SHP77 (cell line): ENCODE measurements at regions not wholly inside any gene's neighbourhood (a gene's known extent, or its start where the extent isn't known, plus 50 kb on each side); places are given as distances from the start of the nearest gene placed in this dataset.

Experiments used
- DNase-seq, 2 experiments: peaks; one replicate each; lab custom pipeline; 2025; lab: John Stamatoyannopoulos, UW

DNA sequence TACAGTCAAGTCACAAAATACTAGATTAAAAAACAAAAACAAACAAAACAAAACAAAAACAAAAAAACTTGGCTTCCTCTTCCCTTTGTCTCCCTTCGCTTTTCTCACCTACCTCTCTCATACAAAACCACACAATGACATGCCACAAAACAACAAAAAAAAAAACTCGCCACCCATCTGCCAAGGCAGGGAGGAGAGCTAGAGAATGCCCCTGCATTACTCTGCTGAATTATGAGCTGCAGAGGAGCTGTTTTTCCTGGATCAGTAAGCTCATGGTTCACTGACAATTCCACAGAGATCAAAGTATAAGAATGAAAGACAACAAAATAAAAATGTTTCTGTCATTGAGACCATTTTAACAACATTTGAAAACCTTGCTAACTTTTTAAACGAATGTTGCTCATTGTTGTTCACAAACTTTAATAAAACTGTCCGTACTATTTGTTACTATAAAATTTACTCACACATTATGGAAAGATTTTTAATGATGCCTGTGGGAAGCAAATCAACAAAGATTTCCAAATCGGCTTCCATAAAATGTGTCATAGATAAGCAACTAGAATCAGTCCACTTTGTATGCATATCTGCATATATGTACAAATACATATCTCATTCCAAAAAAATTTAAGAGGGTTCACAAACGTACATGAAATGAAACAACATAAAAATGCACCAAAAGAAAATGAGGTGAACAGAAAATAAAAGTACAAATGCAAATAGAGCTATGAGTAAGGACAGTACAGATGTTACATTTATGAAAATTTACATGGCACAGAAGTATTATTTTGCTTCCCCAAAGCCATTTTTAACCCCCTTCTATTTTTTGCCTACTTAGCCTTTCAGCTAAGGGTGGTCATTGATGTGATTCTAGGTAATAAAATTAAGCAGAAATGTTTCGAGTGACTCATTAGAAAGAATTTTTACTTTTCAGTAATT, 252.4 kb upstream of the FAT4 start:
- DNase-seq: no peak

DNA sequence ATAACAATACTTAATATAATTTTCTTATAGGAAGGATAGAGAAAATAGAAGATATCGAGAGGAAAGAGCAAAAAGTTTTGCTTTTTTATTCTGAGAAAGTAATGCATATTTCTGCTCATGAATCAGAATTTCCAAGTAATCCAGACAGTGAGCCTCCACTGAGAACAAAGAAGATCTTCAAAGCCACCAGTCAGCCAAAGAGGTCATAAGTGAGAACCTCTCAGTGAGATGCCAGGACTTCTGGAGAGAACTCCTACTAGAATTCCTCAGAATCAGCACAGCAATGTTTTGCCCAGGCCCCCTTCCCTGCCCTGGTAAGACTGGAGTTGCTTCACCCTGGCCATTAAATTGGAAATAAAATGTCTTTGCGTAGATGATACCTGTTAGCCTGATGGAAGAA, 254.4 kb upstream of the FAT4 start:
- DNase-seq: no peak

- no peak for DNase-seq
Observed at GRCh38 chr4:125049711-125050110, 265.0 kb upstream of the FAT4 start.

DNA sequence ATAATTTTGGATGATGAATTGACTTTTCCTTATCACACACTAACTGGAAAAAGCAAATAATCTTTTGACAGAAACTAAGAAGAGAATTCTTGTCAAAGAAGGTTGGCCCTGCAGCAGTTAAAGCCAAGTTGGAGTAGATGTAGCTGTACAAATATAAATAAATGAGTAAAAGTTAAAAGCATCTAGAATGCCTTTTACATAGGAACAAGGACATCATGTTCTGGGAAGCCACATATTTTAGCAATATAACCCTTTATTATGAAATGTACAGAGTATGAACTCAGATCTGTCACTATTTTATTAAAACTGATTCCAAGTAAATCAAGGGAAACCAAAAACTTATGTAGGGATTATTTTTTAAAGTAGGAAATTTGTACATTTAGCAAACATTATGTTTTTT, 269.4 kb upstream of the FAT4 start:
- no peak for DNase-seq

DNA sequence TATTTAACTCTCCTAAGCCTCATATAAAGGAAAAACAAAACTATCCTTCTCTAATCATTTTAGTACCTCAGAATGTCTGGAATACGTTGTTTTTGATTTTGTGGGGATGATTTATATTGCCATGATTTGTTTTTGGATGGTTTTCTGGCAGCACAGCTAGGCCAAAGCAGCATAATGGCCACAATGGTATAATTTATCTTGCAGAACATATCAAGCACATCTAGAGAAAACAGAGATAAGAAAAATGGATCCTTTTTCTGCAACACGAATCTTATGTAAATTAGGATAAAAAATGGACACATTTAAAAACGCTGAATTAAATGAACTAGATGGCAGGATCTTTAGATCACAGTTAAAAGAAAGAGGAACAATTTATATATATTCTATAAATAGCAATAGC, 269.9 kb upstream of the FAT4 start:
- no peak for DNase-seq

DNA sequence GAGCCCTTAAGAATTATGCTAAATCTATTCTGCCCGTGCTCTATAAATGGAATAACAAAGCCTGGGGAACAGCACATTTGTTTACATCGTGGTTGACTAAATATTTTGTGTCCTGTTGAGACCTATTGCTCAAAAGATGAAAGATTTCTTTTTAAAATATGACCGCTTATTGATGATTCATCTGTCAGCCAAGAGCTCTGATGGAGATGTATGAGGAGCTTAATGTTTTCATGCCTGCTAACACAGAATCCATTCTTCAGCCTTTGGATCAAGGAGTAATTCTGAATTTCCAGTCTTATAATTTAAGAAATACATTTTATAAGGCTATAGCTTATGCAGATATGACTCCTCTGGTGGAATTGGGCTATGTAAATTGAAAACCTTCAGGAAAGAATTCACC, 271.3 kb upstream of the FAT4 start:
- DNase-seq: no peak

DNA sequence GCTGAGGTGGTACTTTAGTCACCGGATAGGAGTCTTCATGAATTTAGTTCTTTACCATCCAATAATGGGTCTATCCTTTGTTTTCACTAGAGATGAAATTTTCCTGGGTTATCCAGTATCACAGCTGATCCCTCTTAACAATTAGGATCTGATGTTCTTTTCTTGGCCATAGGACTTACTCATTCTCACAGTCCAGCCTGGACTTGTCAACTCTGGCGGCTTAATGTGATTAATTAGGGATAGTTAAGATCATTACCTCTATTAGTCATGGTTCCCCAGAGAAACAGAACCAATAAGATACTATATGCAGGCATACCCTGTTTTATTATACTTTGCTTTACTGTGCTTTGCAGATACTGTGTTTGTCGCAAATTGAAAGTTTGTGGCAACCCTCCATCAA, 272.7 kb upstream of the FAT4 start:
- DNase-seq: no peak

GRCh38 chr4:125041372-125041930, 273.3 kb upstream of the FAT4 start:
- no peak for DNase-seq

DNA sequence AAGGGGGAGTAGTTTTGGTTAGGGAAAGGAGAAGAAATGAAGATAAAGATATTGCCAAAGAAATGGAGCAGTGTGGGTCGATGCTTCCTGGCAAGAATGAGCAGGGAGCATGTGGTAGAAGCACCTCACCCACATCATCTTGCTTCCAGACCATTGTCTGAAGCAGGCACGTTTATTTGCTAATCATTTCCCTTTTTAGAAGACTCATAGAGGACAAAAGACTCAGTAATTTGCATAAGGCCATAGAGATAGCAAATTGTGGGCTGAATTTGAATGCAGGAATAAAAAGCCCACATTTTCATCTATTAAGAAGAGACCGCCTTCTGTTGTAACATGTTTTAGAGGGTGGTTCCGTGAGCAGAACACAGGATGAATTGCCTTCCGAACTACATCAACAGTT, 275.2 kb upstream of the FAT4 start:
- DNase-seq: no peak

- DNase-seq: no peak
Observed at GRCh38 chr4:125022855-125023501, 291.8 kb upstream of the FAT4 start.

DNA sequence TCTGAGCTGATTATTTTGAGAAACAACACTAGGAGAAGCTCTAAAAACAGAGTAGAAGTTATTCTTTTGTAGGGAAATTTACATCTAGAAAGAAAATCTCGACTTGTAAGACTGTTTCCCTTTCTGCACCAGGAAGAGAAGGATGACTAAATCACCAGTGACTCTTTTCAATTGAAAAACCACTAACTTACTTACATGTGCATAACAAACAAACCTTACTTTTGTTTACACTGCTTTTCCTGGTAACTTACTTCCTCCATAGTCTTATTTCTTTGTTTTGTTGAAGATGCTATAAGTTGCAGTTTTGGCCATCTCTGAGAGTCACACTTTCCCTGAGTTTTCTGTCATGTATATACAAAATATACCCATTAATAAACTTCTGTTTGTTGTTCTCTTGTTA, 293.6 kb upstream of the FAT4 start:
- no peak for DNase-seq

GRCh38 chr4:125020089-125021034, 294.4 kb upstream of the FAT4 start:
- no peak for DNase-seq

DNA sequence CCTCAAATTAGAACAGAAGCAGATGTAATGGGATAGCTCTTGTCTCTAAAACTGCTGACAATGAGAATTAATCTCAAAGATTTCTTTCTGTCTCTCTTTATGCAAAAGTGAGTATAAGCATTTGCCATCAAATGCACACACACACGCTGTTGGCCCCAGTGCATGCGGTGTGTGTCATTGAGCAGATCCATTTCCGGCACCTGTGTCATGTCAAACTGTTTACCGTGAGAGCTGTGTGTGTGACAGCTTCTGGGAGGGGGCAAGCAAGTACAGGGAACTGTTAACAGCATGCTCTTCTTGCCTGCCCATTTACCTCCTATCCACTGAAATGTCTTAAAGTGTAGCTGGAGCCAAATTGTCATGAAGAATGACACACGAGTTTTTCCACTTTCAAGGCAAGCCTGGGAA, 297.9 kb upstream of the FAT4 start:
- DNase-seq: peak in 1 of 2 experiments; percentile 43

DNA sequence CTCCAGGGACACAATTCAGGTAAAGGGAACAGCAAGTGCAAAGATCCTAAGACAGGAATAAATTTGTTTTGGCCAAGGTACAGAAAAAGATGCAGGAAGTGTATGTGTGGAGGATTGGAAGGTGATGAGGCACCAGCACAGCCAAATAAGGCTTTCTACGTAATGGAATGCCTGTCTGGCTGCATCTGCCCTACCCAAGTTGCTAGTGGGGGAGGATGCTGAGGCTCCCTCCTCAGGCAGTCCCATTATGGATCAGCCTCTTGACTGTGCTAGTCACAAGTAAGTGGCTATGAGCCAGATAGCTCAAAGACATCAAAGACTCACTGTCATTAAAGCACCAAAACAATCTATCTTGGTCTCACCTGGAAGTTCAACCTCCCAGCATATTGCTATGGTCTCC, 300.9 kb upstream of the FAT4 start:
- DNase-seq: no peak

DNA sequence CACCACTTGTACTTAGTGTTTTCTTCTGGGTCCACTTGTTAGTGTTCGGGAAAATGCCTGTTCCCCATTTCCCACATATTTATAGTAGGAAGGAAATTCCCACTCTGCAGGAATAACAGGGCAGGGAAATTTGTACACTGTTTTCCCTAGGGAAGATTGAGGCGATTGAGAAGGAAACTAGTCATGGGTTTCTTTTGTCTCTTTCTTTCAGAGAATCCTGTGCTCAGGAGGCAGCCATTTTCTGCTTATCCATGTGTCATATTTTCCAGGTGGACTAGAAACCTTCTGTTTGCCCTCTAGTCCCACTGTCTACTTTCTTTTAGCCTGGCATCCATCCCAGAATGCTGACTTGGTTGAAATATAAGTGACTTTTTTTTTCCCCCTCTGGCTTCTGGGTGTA, 299.1 kb upstream of the ANKRD50 start:
- no peak for DNase-seq

DNA sequence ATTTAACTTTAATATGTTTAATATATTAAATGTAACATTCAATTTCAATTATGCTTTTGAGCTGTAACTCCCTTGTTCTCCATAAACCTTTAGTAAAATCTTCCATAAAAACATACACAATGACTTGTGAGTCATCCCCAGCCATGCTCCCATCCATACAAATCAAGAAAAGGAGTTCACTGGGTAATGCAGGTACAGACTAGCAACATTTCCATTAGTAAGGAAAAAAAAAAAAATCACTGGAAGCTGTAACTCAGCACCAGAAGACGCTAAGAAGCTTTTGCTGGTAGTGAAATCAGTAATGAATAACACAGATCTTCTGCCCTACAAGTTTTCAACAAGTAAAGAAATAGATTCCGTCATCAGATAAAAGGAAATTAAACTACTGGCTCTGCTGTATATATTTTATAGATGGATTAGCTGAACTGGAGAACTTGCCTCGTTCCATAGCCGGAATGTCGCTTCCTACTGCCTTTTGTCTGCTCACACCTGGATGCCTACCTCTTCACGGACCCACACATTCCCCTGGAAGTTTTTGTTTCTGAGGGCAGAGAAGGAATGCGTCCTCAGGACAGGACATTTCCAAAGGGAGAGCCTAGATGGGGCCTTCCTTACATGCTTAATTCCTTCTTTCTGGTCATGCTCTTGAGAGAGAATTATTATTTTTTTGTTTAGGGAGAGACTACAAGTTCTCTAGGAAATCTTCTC, 298.4 kb upstream of the ANKRD50 start:
- no peak for DNase-seq

GRCh38 chr4:125008676-125009075, 296.1 kb upstream of the ANKRD50 start:
- no peak for DNase-seq

DNA sequence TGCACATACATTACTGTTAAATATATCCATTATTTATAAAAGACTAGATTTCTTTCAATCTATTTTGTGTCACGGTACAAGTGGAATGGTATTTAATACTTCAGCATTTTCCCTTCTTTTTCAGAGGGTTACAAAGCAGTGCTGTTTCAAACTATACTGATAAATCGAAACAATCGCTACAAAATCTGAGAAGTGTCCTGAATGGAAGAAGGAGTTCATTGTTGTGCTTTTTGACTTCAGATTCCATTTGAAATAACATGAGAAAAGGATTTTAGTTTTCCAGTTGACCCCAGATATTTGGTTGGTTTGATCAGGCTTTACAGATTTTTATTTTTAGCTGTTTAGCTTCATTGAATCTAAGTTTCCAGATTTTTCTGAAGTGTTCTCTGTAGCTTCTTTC, 292.1 kb upstream of the ANKRD50 start:
- no peak for DNase-seq

- DNase-seq: no peak
Observed at GRCh38 chr4:125003840-125004239, 291.3 kb upstream of the ANKRD50 start.

DNA sequence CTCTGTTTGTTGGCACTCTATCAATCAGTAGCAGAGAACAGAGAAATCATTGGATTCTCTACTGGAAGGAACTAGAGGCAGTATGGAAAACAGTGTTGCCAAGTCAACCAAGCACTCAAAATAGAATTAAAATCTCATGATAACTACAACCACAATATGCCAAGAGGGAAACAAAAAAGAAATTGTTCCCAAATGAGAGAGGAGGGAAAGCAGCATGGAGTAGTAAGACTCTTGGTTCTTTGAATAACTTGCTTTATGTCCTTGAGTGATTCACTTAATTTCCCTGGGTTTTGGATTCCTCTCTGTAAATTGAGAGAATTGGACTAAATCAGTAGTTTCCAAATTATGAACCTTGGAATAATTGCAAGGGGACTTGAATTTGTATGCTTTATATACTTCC, 285.5 kb upstream of the ANKRD50 start:
- DNase-seq: no peak

DNA sequence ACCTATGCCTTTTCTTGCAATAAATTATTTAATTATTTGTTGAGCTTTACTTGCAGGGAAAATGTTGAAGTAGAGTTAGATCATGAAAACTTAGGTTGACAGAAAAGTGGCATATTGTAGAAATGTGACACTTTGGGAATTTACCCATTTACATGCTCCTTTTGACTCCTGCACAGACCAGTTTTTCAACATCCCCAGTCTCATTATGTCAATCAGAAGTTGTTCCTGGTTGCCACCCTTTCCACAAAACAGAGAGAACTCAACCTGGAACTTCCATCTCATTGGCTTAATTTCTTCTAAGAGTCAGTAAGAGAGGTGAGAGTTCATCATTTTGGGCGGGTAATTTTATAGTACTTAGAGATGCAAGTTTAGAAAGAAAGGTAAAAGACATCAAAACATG, 284.6 kb upstream of the ANKRD50 start:
- DNase-seq: no peak
